Gastroesophageal sphincter (tissue), 4 donors: ENCODE measurements at regions not wholly inside any gene's neighbourhood (a gene's known extent, or its start where the extent isn't known, plus 50 kb on each side); places are given as distances from the start of the nearest gene placed in this dataset.

Experiments used
- ATAC-seq: fragments of 150-250 bp; one replicate; pipeline ENCODE4 v1.9.1; 2016; ENCODE audit warnings: mild to moderate bottlenecking, moderate library complexity
- H3K27ac ChIP-seq, 4 donors: fragments of 200-600 bp; sonication (generic) in 3 of 4; 1 replicate in 3 of 4; 2 replicates in 1 of 4; pipeline ENCODE4 v1.5.1; 2016 to 2019
- H3K27me3 ChIP-seq: fragments of 200-600 bp; sonication (generic); one replicate; pipeline ENCODE4 v1.5.1; 2019
- H3K36me3 ChIP-seq, 2 donors: fragments of 200-600 bp; sonication (generic); one replicate each; pipeline ENCODE4 v1.5.1; 2019; ENCODE audit warnings: control low read depth in 1 of 2
- H3K4me1 ChIP-seq, 3 donors: fragments of 200-600 bp; sonication (generic); 1 replicate in 2 of 3; 2 replicates in 1 of 3; pipeline ENCODE4 v1.5.1; 2016 to 2019; ENCODE audit warnings: control low read depth in 2 of 3
- H3K4me3 ChIP-seq, 2 donors: fragments of 200-600 bp; sonication (generic); one replicate each; pipeline ENCODE4 v1.5.1; 2019; ENCODE audit warnings: mild to moderate bottlenecking in 1 of 2, moderate library complexity in 1 of 2
- H3K9me3 ChIP-seq, 3 donors: fragments of 200-600 bp; sonication (generic); one replicate each; pipeline ENCODE4 v1.5.1; 2017 to 2019; ENCODE audit warnings: control low read depth in 2 of 3
- EP300 ChIP-seq: sonication (generic); formaldehyde crosslinking; IDR thresholded peaks from one replicate; pipeline ENCODE4 v1.6.1; 2017; ENCODE audit warnings: antibody characterized with exemption, mild to moderate bottlenecking
- POLR2A ChIP-seq, 2 donors: fragments of 450-650 bp; IDR thresholded peaks; one replicate each; pipeline ENCODE4 v1.6.1; 2017; ENCODE audit warnings: antibody characterized with exemption in 2 of 2, mild to moderate bottlenecking in 2 of 2, moderate library complexity in 1 of 2
- POLR2AphosphoS5 ChIP-seq: sonication (generic); formaldehyde crosslinking; IDR thresholded peaks from one replicate; pipeline ENCODE4 v1.6.1; 2017; ENCODE audit warnings: antibody characterized with exemption
- WGBS, 2 donors: methylation state at CpG; one replicate each; pipeline ENCODE4 v1.1.5; 2018; ENCODE audit warnings: low coverage in 1 of 2; 5-methylcytosine and 5-hydroxymethylcytosine counted together
- TF ChIP-seq, protein P1 (sequence below), 4 experiments: fragments of 200-600 bp in 2 of 4; fragments of 450-650 bp in 2 of 4; sonication (generic) in 1 of 4; IDR thresholded peaks; one replicate each; pipeline ENCODE4 v1.5.1; 2017 to 2019; ENCODE audit warnings: antibody characterized with exemption in 4 of 4, mild to moderate bottlenecking in 2 of 4, moderate library complexity in 2 of 4

DNA sequence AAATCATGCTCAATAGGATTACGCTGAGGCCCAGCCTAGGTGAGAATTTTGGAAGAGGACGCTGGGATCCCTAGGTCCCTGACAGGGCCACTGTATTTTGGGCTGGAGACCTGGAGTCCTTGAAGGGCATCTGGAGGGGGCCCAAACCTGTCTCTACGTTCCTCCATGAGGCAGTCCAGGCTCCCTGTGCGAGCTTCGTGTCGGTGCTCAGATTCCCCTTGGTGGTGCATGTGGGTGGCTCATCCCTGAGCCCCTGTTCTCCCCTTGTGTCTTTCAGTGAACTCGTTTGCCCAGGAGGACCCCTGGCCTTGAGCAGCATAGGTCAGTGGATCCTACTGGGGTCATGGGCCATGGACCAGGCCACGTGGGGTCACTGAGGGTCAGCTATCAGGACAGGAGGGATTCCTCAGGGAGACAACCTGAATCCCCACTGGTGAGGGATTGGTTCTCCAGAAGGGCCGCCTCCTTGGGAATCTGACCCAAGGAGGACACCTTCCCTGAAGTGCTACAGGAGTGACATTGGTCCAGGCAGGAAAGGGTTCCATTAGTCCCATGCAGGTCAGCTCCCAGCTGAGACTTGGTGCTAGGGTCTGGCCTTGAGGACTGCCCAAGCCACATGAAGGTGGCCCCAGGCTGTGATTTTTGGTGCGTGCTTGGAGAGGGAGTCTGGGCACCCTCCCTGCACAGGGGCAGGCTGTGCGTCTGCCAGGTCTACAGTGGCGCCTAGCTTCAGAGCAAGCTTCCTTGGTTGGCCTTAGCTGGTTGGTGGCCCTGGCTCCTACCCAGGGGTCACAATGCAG, 229.8 kb downstream of the SNRPN start:
- ATAC-seq = no peak
- H3K4me1 ChIP-seq = no peaks in the 10 kb centered on the region
- TF ChIP-seq, protein P1, sequence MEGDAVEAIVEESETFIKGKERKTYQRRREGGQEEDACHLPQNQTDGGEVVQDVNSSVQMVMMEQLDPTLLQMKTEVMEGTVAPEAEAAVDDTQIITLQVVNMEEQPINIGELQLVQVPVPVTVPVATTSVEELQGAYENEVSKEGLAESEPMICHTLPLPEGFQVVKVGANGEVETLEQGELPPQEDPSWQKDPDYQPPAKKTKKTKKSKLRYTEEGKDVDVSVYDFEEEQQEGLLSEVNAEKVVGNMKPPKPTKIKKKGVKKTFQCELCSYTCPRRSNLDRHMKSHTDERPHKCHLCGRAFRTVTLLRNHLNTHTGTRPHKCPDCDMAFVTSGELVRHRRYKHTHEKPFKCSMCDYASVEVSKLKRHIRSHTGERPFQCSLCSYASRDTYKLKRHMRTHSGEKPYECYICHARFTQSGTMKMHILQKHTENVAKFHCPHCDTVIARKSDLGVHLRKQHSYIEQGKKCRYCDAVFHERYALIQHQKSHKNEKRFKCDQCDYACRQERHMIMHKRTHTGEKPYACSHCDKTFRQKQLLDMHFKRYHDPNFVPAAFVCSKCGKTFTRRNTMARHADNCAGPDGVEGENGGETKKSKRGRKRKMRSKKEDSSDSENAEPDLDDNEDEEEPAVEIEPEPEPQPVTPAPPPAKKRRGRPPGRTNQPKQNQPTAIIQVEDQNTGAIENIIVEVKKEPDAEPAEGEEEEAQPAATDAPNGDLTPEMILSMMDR (IDR thresholded peaks at IDR 0.05) = no peak
- TF ChIP-seq EP300 (no peak), POLR2A (IDR thresholded peaks at IDR 0.05) (no peak), POLR2AphosphoS5 (no peak)
- H3K9me3 ChIP-seq = peaks cover 0 to 83% (median 0%) of the 10 kb centered on the region in 3 donors
- WGBS, 2 donors = no CpG with 5 or more reads among the region's 12 CpGs
- no peaks in the 10 kb centered on the region for H3K36me3 ChIP-seq
- no peaks in the 10 kb centered on the region for H3K27me3 ChIP-seq
- H3K27ac ChIP-seq = no peak overlapping the region
- no peak overlapping the region for H3K4me3 ChIP-seq

DNA sequence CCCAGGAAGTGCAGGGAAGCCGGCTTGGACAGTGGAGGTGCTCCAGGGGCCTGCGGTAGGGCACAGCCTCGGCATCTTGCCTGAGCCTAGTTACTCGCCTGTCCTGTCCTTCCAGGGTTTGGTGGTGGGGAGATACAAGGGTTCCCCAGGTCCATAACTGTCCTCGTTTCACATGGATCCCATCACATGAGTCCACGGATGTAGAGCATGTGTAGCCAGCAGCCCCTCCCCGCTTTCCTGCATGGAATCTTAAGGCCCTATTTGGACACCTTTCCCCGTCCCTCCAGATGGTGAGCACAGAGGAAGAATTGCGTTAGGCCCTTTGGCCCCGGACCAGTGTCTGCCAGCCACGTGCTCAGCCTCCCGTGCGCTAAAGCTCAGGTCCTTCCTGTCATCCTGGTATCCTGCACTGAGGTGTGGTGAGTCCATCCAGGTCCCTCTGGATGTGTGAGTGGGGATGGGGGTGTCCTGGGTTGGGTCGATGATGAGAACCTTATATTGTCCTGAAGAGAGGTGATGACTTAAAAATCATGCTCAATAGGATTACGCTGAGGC, 230.4 kb downstream of the SNRPN start:
- Histone ChIP-seq H3K4me3 (no peak overlapping the region), H3K27ac (no peak overlapping the region), H3K4me1 (no peaks in the 10 kb centered on the region), H3K9me3 (peaks cover 0 to 83% (median 0%) of the 10 kb centered on the region in 3 donors), H3K36me3 (no peaks in the 10 kb centered on the region), H3K27me3 (no peaks in the 10 kb centered on the region)
- ATAC-seq = no peak
- WGBS, 2 donors = 91% methylated on average over 4 of the region's 15 CpGs; no CpG with 5 or more reads in 1 of the 2 donors
- TF ChIP-seq EP300 = no peak
- TF ChIP-seq, protein P1 (IDR thresholded peaks at IDR 0.05) = no peak
- TF ChIP-seq POLR2A (IDR thresholded peaks at IDR 0.05) = no peak
- no peak for TF ChIP-seq POLR2AphosphoS5

DNA sequence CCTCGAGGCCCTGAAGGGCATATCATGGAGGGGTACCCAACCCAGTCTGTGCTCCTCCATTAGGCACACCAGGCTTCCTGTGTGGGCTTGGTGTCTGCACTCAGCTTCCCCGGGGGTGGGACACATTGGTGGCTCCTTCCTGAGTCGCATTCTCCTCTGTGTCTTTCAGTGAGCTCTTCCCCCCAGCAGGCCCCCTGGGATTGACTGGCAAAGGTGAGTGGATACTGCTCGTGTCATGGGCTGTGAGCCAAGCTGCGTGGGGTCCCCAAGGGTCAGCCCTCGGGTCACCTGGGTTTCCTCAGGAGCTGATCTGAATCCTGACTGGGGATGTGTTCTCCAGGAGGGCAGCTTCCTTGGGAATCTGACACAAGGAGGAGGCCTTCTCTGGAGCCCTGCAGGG, 231.0 kb downstream of the SNRPN start:
- ATAC-seq = no peak
- no peaks in the 10 kb centered on the region for H3K27me3 ChIP-seq
- H3K9me3 ChIP-seq = peaks cover 0 to 83% (median 0%) of the 10 kb centered on the region in 3 donors
- no peak overlapping the region for H3K27ac ChIP-seq
- no peaks in the 10 kb centered on the region for H3K36me3 ChIP-seq
- WGBS, 2 donors = 60% methylated on average over 1 of the region's 6 CpGs; no CpG with 5 or more reads in 1 of the 2 donors
- H3K4me1 ChIP-seq = no peaks in the 10 kb centered on the region
- H3K4me3 ChIP-seq = no peak overlapping the region
- no peak for TF ChIP-seq EP300

DNA sequence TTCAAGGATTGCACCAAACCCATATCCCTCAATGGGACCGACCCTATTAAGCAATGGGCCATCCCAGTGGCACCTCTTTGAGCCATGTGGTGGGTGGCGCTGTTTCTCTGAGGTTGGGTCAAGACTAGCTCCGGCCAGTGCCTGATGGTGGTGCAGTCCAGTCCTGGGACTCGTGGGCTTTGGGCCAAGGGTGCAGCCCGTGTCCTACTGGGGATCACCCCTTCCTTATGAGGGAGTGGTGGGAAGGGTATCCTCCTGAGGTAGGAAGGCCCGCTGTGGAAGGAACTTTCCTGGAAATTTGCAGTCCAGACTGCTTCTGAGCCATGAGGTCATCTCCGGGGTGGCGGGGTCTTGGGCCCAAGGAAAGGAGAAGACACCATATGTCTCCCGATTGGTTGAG, 231.6 kb downstream of the SNRPN start:
- Histone ChIP-seq H3K4me3 (no peak overlapping the region), H3K27ac (no peak overlapping the region), H3K4me1 (no peaks in the 10 kb centered on the region), H3K36me3 (no peaks in the 10 kb centered on the region), H3K27me3 (no peaks in the 10 kb centered on the region), H3K9me3 (peaks cover 0 to 79% (median 0%) of the 10 kb centered on the region in 3 donors)
- no CpG with 5 or more reads among the region's 9 CpGs for WGBS, 2 donors
- TF ChIP-seq POLR2AphosphoS5 (no peak), EP300 (no peak), POLR2A (IDR thresholded peaks at IDR 0.05) (no peak)
- TF ChIP-seq, protein P1 (IDR thresholded peaks at IDR 0.05) = no peak
- ATAC-seq = no peak

DNA sequence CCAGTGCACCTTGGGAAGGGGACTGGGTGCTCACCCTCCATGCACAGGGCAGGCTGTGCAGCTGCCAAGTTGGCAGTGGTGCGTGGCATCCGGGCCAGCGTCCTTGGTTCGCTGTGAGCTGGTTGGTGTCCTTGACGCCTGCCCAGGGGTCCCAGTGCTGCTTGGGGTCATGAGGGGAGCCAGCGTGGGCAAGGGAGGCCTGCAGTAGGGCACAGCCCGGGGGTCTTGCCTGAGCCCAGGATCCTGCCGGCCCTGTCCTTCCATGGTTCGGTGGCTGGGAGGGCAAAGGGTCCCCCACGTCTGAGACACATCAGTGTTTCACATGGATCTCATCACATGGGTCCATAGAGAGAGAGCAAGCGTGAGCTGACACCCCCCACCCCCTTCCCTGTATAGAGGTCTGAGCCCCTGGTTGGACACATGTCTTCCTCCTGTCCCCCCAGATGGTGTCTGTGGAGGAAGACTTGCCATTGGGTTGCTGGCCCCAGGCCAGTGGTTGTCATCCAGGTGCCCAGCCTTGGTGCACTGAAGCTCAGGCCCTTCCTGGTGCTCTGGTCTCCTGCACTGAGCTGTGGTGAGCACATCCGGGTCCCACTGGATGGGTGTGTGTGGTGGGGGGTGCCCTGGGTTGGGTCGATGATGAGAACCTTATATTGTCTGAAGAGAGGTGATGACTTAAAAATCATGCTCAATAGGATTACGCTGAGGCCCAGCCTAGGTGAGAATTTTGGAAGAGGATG, 232.3 kb downstream of the SNRPN start:
- Histone ChIP-seq H3K4me3 (no peak overlapping the region), H3K27ac (no peak overlapping the region), H3K4me1 (no peaks in the 10 kb centered on the region), H3K9me3 (peaks cover 0 to 73% (median 0%) of the 10 kb centered on the region in 3 donors), H3K36me3 (no peaks in the 10 kb centered on the region), H3K27me3 (no peaks in the 10 kb centered on the region)
- TF ChIP-seq POLR2A (IDR thresholded peaks at IDR 0.05) (no peak), EP300 (no peak), POLR2AphosphoS5 (no peak)
- TF ChIP-seq, protein P1 (IDR thresholded peaks at IDR 0.05) = no peak
- ATAC-seq = no peak
- no CpG with 5 or more reads among the region's 14 CpGs for WGBS, 2 donors
